ENCODE measurements at regions not wholly inside any gene's neighbourhood (a gene's known extent, or its start where the extent isn't known, plus 50 kb on each side); places are given as distances from the start of the nearest gene placed in this dataset.

- Mint-ChIP-seq H3K9me3 (ENCODE audit: insufficient read depth) (no peaks in the 10 kb centered on the region), H3K27me3 (no peaks in the 10 kb centered on the region), H3K4me3 (no peak overlapping the region), H3K27ac (no peak overlapping the region), H3K4me1 (no peaks in the 10 kb centered on the region)
- Histone ChIP-seq H3K4me2 (replicated peaks; ENCODE audit: low read depth, low read length, poor library complexity, severe bottlenecking) (no peak overlapping the region), H3K79me2 (ENCODE audit: control insufficient read depth, insufficient read depth, low read length) (no peaks in the 10 kb centered on the region), H3K27ac (ENCODE audit: low read length in 2 of 2) (no peak overlapping the region), H4K20me1 (ENCODE audit: control insufficient read depth, insufficient read depth, low read length, poor library complexity, severe bottlenecking) (no peaks in the 10 kb centered on the region), H2AFZ (ENCODE audit: insufficient read depth, low read depth, low read length, poor library complexity, severe bottlenecking) (no peak overlapping the region), H3K4me3 (ENCODE audit: control extremely low read depth in 1 of 5, extremely low read depth in 1 of 5, insufficient read depth in 1 of 5, low read depth in 2 of 5, low read length in 4 of 5) (no peak overlapping the region), H3K27me3 (replicated peaks in 1 of 4; ENCODE audit: control extremely low read depth in 1 of 4, control insufficient read depth in 3 of 4, insufficient read depth in 4 of 4, low read length in 3 of 4) (no peaks in the 10 kb centered on the region), H3K4me1 (ENCODE audit: control insufficient read depth in 2 of 2, insufficient read depth in 2 of 2, low read length in 2 of 2) (no peaks in the 10 kb centered on the region), H3K9ac (ENCODE audit: low read length) (no peak overlapping the region), H3K9me3 (ENCODE audit: control extremely low read depth in 1 of 3, control insufficient read depth in 2 of 3, insufficient read depth in 1 of 3, low read length in 2 of 3) (no peaks in the 10 kb centered on the region), H3K36me3 (replicated peaks in 1 of 2; ENCODE audit: control extremely low read depth in 1 of 2, control insufficient read depth in 1 of 2, extremely low read depth in 1 of 2, insufficient read depth in 2 of 2, low read length in 1 of 2) (no peaks in the 10 kb centered on the region)
- no peak for DNase-seq
- POLR2A ChIA-PET = no interaction called here
- CTCF ChIA-PET = no interaction called here
- intact Hi-C loops (cut with micrococcal nuclease) = no loop called here
- ATAC-seq (ENCODE audit: low read depth) = no peak
- TF ChIP-seq EZH2 (IDR thresholded peaks at IDR 0.05; ENCODE audit: borderline replicate concordance, insufficient read depth, low read depth, low read length, poor library complexity, severe bottlenecking) (no peak), CTCF (IDR thresholded peaks at IDR 0.05) (no peak)
Measured at GRCh38 chrY:19621756-19622155, 122.8 kb downstream of the KDM5D start.

- Histone ChIP-seq H3K36me3 (replicated peaks in 1 of 2; ENCODE audit: control extremely low read depth in 1 of 2, control insufficient read depth in 1 of 2, extremely low read depth in 1 of 2, insufficient read depth in 2 of 2, low read length in 1 of 2) (peaks cover 0 to 4% of the 10 kb centered on the region in 2 experiments), H3K9ac (ENCODE audit: low read length) (no peak overlapping the region), H4K20me1 (ENCODE audit: control insufficient read depth, insufficient read depth, low read length, poor library complexity, severe bottlenecking) (no peaks in the 10 kb centered on the region), H3K4me2 (replicated peaks; ENCODE audit: low read depth, low read length, poor library complexity, severe bottlenecking) (no peak overlapping the region), H3K9me3 (ENCODE audit: control extremely low read depth in 1 of 3, control insufficient read depth in 2 of 3, insufficient read depth in 1 of 3, low read length in 2 of 3) (no peaks in the 10 kb centered on the region), H3K27me3 (replicated peaks in 1 of 4; ENCODE audit: control extremely low read depth in 1 of 4, control insufficient read depth in 3 of 4, insufficient read depth in 4 of 4, low read length in 3 of 4) (no peaks in the 10 kb centered on the region), H2AFZ (ENCODE audit: insufficient read depth, low read depth, low read length, poor library complexity, severe bottlenecking) (no peak overlapping the region), H3K4me3 (ENCODE audit: control extremely low read depth in 1 of 5, extremely low read depth in 1 of 5, insufficient read depth in 1 of 5, low read depth in 2 of 5, low read length in 4 of 5) (no peak overlapping the region), H3K79me2 (ENCODE audit: control insufficient read depth, insufficient read depth, low read length) (no peaks in the 10 kb centered on the region), H3K4me1 (ENCODE audit: control insufficient read depth in 2 of 2, insufficient read depth in 2 of 2, low read length in 2 of 2) (no peaks in the 10 kb centered on the region), H3K27ac (ENCODE audit: low read length in 2 of 2) (no peak overlapping the region)
- TF ChIP-seq CTCF (IDR thresholded peaks at IDR 0.05) (no peak), EZH2 (IDR thresholded peaks at IDR 0.05; ENCODE audit: borderline replicate concordance, insufficient read depth, low read depth, low read length, poor library complexity, severe bottlenecking) (no peak)
- DNase-seq (no peak), ATAC-seq (ENCODE audit: low read depth) (no peak)
- ChIA-PET POLR2A (no interaction called here), CTCF (no interaction called here)
- Mint-ChIP-seq H3K27me3 (no peaks in the 10 kb centered on the region), H3K9me3 (ENCODE audit: insufficient read depth) (no peaks in the 10 kb centered on the region), H3K4me1 (peaks cover 14% of the 10 kb centered on the region), H3K27ac (no peak overlapping the region), H3K4me3 (no peak overlapping the region)
- intact Hi-C loops (cut with micrococcal nuclease) = no loop called here
- no CpG with 5 or more reads among the region's 3 CpGs for WGBS (ENCODE audit: insufficient coverage)
Measured at GRCh38 chrY:19601113-19601512, 143.4 kb downstream of the KDM5D start.
